Progenitor cell of endocrine pancreas (in vitro differentiated cells): ENCODE measurements at regions not wholly inside any gene's neighbourhood (a gene's known extent, or its start where the extent isn't known, plus 50 kb on each side); places are given as distances from the start of the nearest gene placed in this dataset.
"Not testable (repeated sequence)": the region's sequence is repeated elsewhere in the genome, so short reads cannot be mapped to it uniquely, and the experiment has no call there.

Experiments
- DNase-seq: peaks from one replicate; pipeline ENCODE4 v3.0.0; 2021; ENCODE audit warnings: low spot score; ENCODE audit not compliant: unreplicated experiment
- H3K27ac Mint-ChIP-seq: 2 replicates; pipeline ENCODE4 v1.8.0; 2021; ENCODE audit warnings: mild to moderate bottlenecking, moderate library complexity, mixed read lengths
- H3K27me3 Mint-ChIP-seq: 2 replicates; pipeline ENCODE4 v1.8.0; 2021; ENCODE audit warnings: mixed read lengths
- H3K36me3 Mint-ChIP-seq: 2 replicates; pipeline ENCODE4 v1.8.0; 2022; ENCODE audit warnings: mixed read lengths; ENCODE audit not compliant: insufficient read depth
- H3K4me1 Mint-ChIP-seq: 2 replicates; pipeline ENCODE4 v1.8.0; 2021; ENCODE audit warnings: low read depth, mixed read lengths
- H3K4me3 Mint-ChIP-seq: 2 replicates; pipeline ENCODE4 v1.8.0; 2021; ENCODE audit warnings: low read depth, mild to moderate bottlenecking, moderate library complexity, mixed read lengths
- H3K9me3 Mint-ChIP-seq: 2 replicates; pipeline ENCODE4 v1.8.0; 2021; ENCODE audit warnings: low read depth, mixed read lengths
- TF ChIP-seq, protein P1 (sequence below): fragments of 200-600 bp; sonication (generic); IDR thresholded peaks from one replicate; pipeline ENCODE4 v1.5.0; 2021; ENCODE audit warnings: antibody characterized with exemption, mild to moderate bottlenecking; ENCODE audit not compliant: unreplicated experiment

DNA sequence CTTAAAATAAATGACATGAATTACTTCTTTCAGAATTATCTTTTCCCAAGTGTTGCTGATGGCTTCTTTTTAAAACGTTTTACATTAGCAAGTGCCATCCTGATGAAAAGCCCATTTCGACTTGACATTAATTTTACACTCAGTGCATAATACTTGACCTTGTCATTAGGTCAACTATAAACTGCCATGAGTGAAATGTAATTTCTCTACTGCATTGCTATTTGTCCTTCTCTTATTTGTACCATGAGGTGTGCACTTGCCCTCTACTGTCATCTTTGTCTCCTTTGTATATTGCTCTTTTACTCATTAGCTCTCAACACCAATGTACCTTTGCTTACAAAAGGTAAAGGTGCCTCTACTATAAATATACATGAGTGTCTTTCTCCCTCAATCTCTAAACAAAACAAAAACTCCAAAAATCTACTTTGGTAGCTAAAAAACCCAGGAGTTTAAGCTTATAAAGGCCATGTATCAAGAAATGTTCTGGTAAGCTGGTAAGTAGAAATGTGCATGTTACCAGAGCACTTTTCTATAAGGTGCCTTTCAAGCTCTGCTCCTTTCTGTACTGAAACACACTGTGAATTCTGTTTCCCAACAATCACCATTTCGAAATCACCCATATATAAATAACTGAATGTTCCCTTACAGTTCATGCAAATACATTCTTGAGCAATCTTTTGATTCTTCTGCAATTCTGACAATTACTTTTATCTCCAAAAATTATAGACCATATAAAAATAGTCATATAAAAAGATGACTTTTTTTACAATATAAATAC is 351.4 kb downstream of the SLITRK5 start:
- H3K4me1 Mint-ChIP-seq = peaks cover 2% of the 10 kb centered on the region
- no peaks in the 10 kb centered on the region for H3K27me3 Mint-ChIP-seq
- H3K36me3 Mint-ChIP-seq = no peaks in the 10 kb centered on the region
- H3K9me3 Mint-ChIP-seq = peaks cover 7% of the 10 kb centered on the region
- no peak overlapping the region for H3K4me3 Mint-ChIP-seq
- no peak overlapping the region for H3K27ac Mint-ChIP-seq
- no peak for DNase-seq
- TF ChIP-seq, protein P1, sequence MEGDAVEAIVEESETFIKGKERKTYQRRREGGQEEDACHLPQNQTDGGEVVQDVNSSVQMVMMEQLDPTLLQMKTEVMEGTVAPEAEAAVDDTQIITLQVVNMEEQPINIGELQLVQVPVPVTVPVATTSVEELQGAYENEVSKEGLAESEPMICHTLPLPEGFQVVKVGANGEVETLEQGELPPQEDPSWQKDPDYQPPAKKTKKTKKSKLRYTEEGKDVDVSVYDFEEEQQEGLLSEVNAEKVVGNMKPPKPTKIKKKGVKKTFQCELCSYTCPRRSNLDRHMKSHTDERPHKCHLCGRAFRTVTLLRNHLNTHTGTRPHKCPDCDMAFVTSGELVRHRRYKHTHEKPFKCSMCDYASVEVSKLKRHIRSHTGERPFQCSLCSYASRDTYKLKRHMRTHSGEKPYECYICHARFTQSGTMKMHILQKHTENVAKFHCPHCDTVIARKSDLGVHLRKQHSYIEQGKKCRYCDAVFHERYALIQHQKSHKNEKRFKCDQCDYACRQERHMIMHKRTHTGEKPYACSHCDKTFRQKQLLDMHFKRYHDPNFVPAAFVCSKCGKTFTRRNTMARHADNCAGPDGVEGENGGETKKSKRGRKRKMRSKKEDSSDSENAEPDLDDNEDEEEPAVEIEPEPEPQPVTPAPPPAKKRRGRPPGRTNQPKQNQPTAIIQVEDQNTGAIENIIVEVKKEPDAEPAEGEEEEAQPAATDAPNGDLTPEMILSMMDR = no peak

- Mint-ChIP-seq H3K4me1 (no peaks in the 10 kb centered on the region), H3K27ac (no peak overlapping the region)
- no peak for DNase-seq
These were observed 355.1 kb downstream of the SLITRK5 start for GRCh38 chr13:88026241-88026640.

DNA sequence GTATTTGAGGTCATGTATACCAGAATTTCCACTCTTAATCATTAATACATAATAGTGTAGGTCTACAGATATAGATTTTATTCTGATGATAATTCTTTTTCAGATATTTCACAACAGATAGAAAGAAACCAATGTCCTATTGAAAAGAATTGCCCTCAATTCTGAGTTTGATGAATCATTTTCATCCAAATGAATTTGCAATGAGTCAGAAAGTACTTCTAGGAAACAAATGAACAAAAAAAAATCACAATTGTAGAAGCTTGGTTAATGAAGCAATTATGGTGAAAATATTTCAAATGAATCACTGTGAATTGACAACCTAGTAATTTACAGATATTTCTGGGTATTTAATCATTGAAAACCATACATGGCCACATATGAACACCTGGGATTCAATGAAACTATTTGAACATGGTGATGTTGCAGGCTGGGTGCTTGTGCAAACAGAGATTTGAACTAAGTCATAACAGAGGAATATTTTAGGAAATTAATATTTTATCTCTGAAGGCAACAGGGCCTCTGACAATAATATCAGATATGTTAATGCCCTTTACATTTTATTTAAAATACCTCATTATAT is 360.9 kb downstream of the SLITRK5 start:
- DNase-seq = no peak
- H3K4me3 Mint-ChIP-seq = no peak overlapping the region
- H3K36me3 Mint-ChIP-seq = no peaks in the 10 kb centered on the region
- no peaks in the 10 kb centered on the region for H3K27me3 Mint-ChIP-seq
- no peaks in the 10 kb centered on the region for H3K9me3 Mint-ChIP-seq
- no peaks in the 10 kb centered on the region for H3K4me1 Mint-ChIP-seq
- TF ChIP-seq, protein P1 = no peak
- no peak overlapping the region for H3K27ac Mint-ChIP-seq

More at GRCh38 chr13:88026241-88026640, 355.1 kb downstream of the SLITRK5 start:
- H3K4me3 Mint-ChIP-seq = no peak overlapping the region
- no peaks in the 10 kb centered on the region for H3K36me3 Mint-ChIP-seq
- no peaks in the 10 kb centered on the region for H3K27me3 Mint-ChIP-seq
- H3K9me3 Mint-ChIP-seq = no peaks in the 10 kb centered on the region
- TF ChIP-seq, protein P1 = no peak

DNA sequence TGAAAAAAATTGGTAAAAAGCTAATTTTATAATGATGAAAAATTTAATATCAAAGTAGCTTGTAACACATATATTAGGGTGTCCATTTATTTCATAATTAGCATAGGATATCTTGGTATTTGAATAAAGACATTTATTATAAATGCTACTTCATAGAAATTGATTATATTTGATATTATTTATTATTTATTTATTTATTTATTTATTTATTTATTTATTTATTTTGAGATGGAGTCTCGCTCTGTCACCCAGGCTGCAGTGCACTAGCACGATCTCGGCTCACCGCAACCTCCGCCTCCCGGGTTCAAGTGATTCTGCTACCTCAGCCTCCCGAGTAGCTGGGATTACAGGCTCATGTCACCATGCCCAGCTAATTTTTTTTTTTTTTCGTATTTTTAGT is 365.0 kb downstream of the SLITRK5 start:
- H3K27me3 Mint-ChIP-seq, H3K27ac Mint-ChIP-seq, H3K36me3 Mint-ChIP-seq, H3K4me1 Mint-ChIP-seq, H3K4me3 Mint-ChIP-seq, H3K9me3 Mint-ChIP-seq, DNase-seq: not testable (repeated sequence)

DNA sequence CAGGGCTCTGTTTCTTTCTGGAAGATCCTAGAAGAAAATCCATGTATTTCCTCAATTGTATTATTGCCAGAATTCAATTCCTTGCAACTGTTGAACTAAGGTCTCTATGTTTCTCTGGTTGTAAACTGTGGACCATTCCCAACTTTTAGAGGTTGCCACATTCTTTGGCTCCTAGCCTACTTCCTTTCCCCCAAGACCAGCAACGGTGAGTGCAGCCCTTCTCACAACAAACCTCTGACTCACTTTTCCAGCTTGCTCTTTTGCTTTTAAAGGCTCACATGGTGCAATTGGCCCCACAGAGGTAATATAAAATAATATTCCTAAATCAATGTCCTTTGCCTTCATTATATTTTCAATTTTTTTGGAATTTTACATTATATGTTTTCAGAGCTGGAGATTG is 371.3 kb downstream of the SLITRK5 start:
- Mint-ChIP-seq H3K27ac (no peak overlapping the region), H3K36me3 (no peaks in the 10 kb centered on the region), H3K9me3 (peaks cover 6% of the 10 kb centered on the region), H3K4me1 (no peaks in the 10 kb centered on the region), H3K4me3 (no peak overlapping the region), H3K27me3 (no peaks in the 10 kb centered on the region)
- TF ChIP-seq, protein P1 = no peak
- DNase-seq = no peak
